ENCODE measurements at regions not wholly inside any gene's neighbourhood (a gene's known extent, or its start where the extent isn't known, plus 50 kb on each side); places are given as distances from the start of the nearest gene placed in this dataset.
"Not testable (repeated sequence)": the region's sequence is repeated elsewhere in the genome, so short reads cannot be mapped to it uniquely, and the experiment has no call there.

DNA sequence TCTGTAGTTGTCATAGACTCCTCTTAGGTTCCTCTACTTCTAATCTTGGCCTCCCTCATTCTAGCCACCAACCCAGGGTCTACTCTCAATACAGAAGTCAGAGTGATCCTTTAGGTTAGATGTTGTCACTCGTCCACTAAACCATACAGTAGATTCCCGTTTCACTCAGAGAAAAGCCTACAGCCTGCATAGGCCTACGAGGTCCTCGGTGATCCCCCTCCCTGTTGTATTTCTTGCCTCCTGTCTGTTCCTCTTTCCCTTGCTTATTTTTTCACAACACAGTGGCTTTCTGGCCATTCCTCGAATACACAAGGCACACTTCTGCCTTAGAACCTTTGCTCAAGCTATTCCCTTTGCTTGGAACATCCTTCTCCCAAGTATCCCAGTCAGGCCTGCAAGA, 183.0 kb upstream of the PRSS1 start:
- no peak for DNase-seq

GRCh38 chr7:142564125-142564524, 185.1 kb upstream of the PRSS1 start:
- DNase-seq: not testable (repeated sequence)

GRCh38 chr7:142563470-142563869, 185.8 kb upstream of the PRSS1 start:
- DNase-seq: peak; percentile 73

DNA sequence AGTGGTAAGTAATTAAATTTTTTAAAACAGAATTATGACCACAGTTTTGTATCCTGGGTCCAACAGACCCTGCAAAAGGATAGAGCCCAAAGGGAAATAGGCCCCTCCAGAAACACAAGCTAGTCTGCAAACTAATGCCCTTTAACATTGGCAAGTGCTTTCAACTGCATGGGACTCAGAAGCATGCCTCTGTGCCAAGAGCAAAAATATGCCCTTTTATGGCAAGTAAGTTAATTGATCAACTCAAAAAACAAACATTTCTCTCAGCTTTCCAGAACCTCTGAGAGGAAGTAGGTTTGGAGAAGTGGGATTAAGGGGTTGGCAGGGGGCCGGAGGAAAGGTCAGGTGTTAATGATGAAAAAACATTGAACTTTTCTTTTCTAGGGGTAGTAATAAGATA, 186.6 kb upstream of the PRSS1 start:
- DNase-seq: no peak

- DNase-seq: not testable (repeated sequence)
Measured at GRCh38 chr7:142561396-142561795, 187.9 kb upstream of the PRSS1 start.

DNA sequence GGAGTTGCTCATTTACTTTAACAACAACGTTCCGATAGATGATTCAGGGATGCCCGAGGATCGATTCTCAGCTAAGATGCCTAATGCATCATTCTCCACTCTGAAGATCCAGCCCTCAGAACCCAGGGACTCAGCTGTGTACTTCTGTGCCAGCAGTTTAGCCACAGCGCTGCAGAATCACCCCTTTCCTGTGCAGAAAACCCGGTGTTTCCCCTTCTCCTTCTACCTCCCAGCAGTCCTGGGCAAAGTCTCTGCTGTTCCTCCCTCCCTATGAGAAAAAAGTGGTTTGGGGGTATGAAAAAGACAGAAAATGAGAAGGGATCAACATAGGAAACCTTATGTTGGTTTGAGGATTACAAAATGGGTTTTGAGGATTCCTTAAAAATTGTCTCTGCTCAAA, 188.5 kb upstream of the PRSS1 start:
- not testable (repeated sequence) for DNase-seq

DNA sequence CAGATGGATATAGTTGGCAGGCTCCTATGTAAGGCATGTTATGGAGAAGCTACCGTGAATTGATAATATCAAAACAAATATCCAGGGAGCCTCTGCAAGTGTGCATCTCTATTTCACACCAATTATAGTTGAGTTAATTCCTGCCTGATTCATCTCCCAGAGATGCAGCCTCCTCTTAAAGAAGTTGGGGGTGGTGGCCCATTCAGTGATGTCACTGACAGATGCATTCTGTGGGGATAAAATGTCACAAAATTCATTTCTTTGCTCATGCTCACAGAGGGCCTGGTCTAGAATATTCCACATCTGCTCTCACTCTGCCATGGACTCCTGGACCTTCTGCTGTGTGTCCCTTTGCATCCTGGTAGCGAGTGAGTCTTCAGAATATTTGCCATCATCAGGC, 189.1 kb upstream of the PRSS1 start:
- peak; percentile 80 for DNase-seq

GRCh38 chr7:142557971-142558582, 191.2 kb upstream of the PRSS1 start:
- peak; percentile 70 for DNase-seq

- DNase-seq: peak; percentile 99
Measured at GRCh38 chr7:142556740-142557139, 192.5 kb upstream of the PRSS1 start.

GRCh38 chr7:142554560-142555532, 194.4 kb upstream of the PRSS1 start:
- peak; percentile 58 for DNase-seq

GRCh38 chr7:142553216-142553615, 196.1 kb upstream of the PRSS1 start:
- DNase-seq: peak; percentile 74

- DNase-seq: peak; percentile 39
Measured at GRCh38 chr7:142548978-142549377, 200.3 kb upstream of the PRSS1 start.

GRCh38 chr7:142546452-142546851, 202.8 kb upstream of the PRSS1 start:
- DNase-seq: no peak

GRCh38 chr7:142542942-142543341, 206.3 kb upstream of the PRSS1 start:
- peak; percentile 70 for DNase-seq

DNA sequence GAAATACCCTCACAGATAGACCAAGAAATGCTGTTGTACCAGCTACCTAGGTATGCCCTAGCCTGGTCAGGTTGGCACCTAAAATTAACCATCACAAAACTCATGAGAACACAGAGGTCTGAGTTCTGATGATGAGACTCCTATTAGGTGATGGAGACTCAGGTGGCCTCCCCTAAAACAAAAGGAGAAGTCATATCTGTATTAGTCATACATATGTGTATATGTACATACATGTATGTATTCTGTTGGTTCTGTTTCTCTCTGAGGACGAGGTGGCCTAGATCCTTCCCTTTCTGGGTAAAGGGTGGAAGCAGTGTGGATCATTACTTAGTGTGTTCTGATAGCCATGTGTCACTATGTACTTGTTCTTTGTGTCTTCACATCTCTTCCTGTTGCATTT, 207.2 kb upstream of the PRSS1 start:
- no peak for DNase-seq

- DNase-seq: peak; percentile 18
Measured at GRCh38 chr7:142540371-142540770, 208.9 kb upstream of the PRSS1 start.

- peak; percentile 85 for DNase-seq
Measured at GRCh38 chr7:142539901-142540300, 209.4 kb upstream of the PRSS1 start.

DNA sequence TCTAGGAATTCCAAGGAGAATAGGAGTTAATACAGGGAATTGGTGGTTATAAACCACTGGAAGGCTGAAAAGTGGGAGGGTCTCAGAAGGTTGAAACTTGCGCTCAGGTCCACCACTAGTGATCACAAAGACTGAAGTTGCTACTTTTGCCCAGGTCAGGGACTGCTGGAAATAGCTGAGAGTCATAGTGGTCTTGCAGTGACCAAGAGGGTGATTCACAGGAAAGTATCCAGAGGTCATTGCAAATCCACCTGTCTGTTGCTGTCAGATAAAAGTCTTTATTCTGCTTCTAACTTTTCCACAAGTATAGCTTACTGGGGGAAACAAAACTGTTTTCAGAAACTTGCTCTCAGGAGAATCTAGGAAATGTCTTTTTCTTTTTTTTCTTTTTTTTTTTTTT, 211.5 kb upstream of the PRSS1 start:
- DNase-seq: no peak

DNA sequence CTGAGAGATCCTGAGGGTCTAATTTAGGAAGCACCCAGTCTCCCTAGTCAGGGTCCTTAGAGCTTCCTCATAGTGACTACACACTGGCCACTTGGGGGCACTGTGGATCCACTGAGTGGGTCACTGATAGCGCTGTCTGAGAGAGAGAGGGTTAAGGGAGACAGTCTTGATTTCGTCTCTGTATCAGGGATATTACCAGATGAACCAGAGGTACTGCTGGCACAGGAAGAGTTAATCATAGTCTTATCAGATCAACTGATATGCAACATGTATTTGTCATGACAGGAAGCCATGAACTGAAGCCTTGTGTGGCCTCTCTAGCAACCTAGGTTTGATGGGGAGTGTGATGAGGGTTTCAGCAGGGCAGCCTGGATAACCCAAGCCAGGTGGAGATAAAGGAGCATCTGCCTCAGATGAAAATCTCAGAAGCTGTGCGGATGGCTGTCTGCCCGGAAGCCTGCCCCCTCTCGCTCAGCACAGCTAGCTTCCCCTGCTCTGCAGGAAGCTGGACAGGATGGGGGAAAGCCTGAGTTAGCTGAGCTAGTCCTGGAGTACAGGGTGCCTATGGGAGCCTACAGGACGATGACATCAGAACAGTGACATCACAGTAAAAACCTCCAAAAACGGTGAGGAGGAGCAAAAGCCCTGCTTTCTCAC, 214.0 kb upstream of the PRSS1 start:
- peak; percentile 94 for DNase-seq

GRCh38 chr7:142534726-142535122, 214.5 kb upstream of the PRSS1 start:
- DNase-seq: no peak

DNA sequence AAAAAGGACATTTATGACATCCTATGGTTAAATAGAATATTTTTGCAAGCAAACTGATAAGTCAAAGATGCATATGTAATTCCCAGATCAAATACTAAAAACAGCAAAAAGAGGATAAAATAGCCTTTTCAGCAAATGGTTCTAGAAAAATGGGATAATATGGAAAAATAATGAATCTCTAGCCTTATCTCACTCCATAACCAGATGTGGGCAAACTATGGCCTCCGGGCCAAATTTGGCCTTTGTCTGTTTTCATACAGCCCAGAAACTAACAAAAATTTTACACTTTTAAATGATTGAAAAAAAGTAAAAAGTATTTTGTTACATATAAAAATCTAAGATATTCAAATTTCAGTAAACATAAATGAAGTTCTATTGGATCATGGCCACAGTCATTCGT, 215.4 kb upstream of the PRSS1 start:
- no peak for DNase-seq

- DNase-seq: no peak
Measured at GRCh38 chr7:142529591-142529990, 219.7 kb upstream of the PRSS1 start.

- DNase-seq: no peak
Measured at GRCh38 chr7:142528608-142529408, 220.5 kb upstream of the PRSS1 start.
